ENCODE measurements at regions not wholly inside any gene's neighbourhood (a gene's known extent, or its start where the extent isn't known, plus 50 kb on each side); places are given as distances from the start of the nearest gene placed in this dataset.

- no peak for TF ChIP-seq CTCF (optimal IDR thresholded peaks at IDR 0.05 in 1 of 3, IDR thresholded peaks at IDR 0.05 in 1 of 3, conservative IDR thresholded peaks at IDR 0.05 in 1 of 3; ENCODE audit: extremely low read depth in 1 of 3, insufficient read depth in 2 of 3, low read length in 3 of 3)
- no peak for TF ChIP-seq EZH2 (IDR thresholded peaks at IDR 0.05; ENCODE audit: low read length)
Observed at GRCh38 chr21:17736072-17736471, 83.1 kb downstream of the C21orf91 start.

All from keratinocyte (primary cell).